SK-N-MC (cell line): ENCODE measurements at regions not wholly inside any gene's neighbourhood (a gene's known extent, or its start where the extent isn't known, plus 50 kb on each side); places are given as distances from the start of the nearest gene placed in this dataset.

Experiments used
- DNase-seq: peaks from one replicate; pipeline ENCODE4 v3.0.0-alpha.2; 2011; ENCODE audit warnings: low read depth, low spot score
- H3K27ac ChIP-seq: fragments of 200-600 bp; sonication (generic); 2 replicates; pipeline ENCODE4 v1.5.1; 2016; ENCODE audit warnings: mixed run types
- H3K36me3 ChIP-seq: fragments of 200-600 bp; sonication (generic); 2 replicates; pipeline ENCODE4 v1.6.1; 2017; ENCODE audit warnings: antibody characterized with exemption, low read length, mixed read lengths; ENCODE audit not compliant: insufficient read depth
- H3K4me3 ChIP-seq: fragments of 200-600 bp; sonication (generic); 2 replicates; pipeline ENCODE4 v1.5.1; 2016
- H3K9ac ChIP-seq: fragments of 200-600 bp; sonication (generic); 2 replicates; pipeline ENCODE4 v1.8.0; 2017; ENCODE audit warnings: mixed run types, mixed read lengths; ENCODE audit not compliant: insufficient read length
- H3K9me3 ChIP-seq: fragments of 200-600 bp; sonication (generic); 2 replicates; pipeline ENCODE4 v1.6.1; 2017; ENCODE audit warnings: low read depth, mild to moderate bottlenecking, antibody characterized with exemption, low read length, moderate library complexity, mixed read lengths
- EZH2 ChIP-seq: fragments of 200-600 bp; sonication (generic); IDR thresholded peaks from one replicate; pipeline ENCODE4 v1.6.1; 2017; ENCODE audit warnings: antibody characterized with exemption
- FOXP2 ChIP-seq: optimal IDR thresholded peaks from 2 replicates; pipeline ENCODE3; 2011; ENCODE audit warnings: mild to moderate bottlenecking, moderate library complexity; ENCODE audit not compliant: insufficient read depth; ENCODE audit errors: extremely low read length, control extremely low read depth
- POLR2AphosphoS5 ChIP-seq: IDR thresholded peaks from 2 replicates; pipeline ENCODE4 v1.6.1; 2012; ENCODE audit warnings: mild to moderate bottlenecking, low read depth, low read length, borderline replicate concordance

GRCh38 chr2:120481446-120482194 lies 135.7 kb downstream of the INHBB start:
- Histone ChIP-seq H3K36me3 (no peaks in the 10 kb centered on the region), H3K9me3 (no peaks in the 10 kb centered on the region), H3K4me3 (no peak overlapping the region), H3K27ac (no peak overlapping the region), H3K9ac (no peak overlapping the region)
- no peak for DNase-seq
- TF ChIP-seq FOXP2 (no peak), EZH2 (no peak), POLR2AphosphoS5 (no peak)

GRCh38 chr2:120482334-120482733 lies 136.4 kb downstream of the INHBB start:
- Histone ChIP-seq H3K9me3 (no peaks in the 10 kb centered on the region), H3K9ac (no peak overlapping the region), H3K27ac (no peak overlapping the region), H3K4me3 (no peak overlapping the region), H3K36me3 (no peaks in the 10 kb centered on the region)
- DNase-seq: no peak
- TF ChIP-seq FOXP2 (no peak), EZH2 (no peak), POLR2AphosphoS5 (no peak)

DNA sequence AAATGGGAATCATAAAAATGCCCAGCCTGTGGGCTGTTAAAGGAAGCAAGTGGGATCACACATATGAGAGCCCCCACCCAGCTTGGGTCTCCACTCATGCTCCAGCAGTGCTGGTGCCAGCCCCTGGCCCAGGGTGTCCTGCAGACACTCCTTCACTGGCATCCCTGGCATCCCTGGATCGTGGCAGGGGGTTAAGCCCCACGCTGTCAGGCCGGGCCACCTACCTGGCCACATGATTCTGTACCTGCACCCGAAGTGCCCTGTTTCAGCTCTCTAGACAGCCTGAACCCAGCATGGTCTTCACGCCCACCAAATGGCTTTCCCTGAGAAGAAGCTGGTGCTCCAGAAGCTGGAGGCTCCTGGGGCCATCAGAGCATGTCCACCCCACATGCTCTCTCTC lies 137.4 kb downstream of the INHBB start:
- TF ChIP-seq FOXP2: no peak
- no peak for TF ChIP-seq POLR2AphosphoS5
- TF ChIP-seq EZH2: no peak

GRCh38 chr2:120485096-120485495 lies 139.2 kb downstream of the INHBB start:
- H3K27ac ChIP-seq: no peak overlapping the region
- TF ChIP-seq EZH2: no peak
- no peak for TF ChIP-seq POLR2AphosphoS5
- no peak for TF ChIP-seq FOXP2

More for the DNA sequence above, 137.4 kb downstream of the INHBB start:
- Histone ChIP-seq H3K36me3 (no peaks in the 10 kb centered on the region), H3K4me3 (no peak overlapping the region), H3K27ac (no peak overlapping the region), H3K9ac (no peak overlapping the region), H3K9me3 (no peaks in the 10 kb centered on the region)
- no peak for DNase-seq

DNA sequence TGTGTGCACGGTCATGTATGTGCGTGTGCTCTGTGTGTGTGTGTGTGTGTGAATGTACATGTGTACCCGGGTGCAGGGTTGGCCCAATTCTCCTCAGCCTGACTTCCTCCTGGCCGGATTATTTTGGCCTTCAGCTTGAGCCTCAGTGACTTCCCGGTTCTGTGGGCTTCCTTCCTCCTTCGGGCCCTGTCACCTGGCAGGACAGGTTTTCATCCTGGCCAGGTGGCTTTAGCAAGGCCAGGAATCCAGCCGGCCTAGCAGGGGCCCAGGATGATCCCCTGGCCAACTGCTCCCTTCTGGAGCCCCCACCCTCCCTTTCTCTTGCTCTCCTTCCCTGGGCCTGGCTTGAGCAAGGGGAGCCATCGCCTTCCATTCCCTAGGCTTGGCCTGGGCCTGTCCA lies 140.5 kb downstream of the INHBB start:
- TF ChIP-seq EZH2 (no peak), FOXP2 (no peak), POLR2AphosphoS5 (no peak)
- no peak for DNase-seq
- H3K36me3 ChIP-seq: no peaks in the 10 kb centered on the region
- H3K4me3 ChIP-seq: no peak overlapping the region
- no peaks in the 10 kb centered on the region for H3K9me3 ChIP-seq
- H3K27ac ChIP-seq: no peak overlapping the region
- no peak overlapping the region for H3K9ac ChIP-seq

More at GRCh38 chr2:120485096-120485495, 139.2 kb downstream of the INHBB start:
- no peaks in the 10 kb centered on the region for H3K9me3 ChIP-seq
- H3K9ac ChIP-seq: no peak overlapping the region
- H3K4me3 ChIP-seq: no peak overlapping the region
- H3K36me3 ChIP-seq: no peaks in the 10 kb centered on the region
- no peak for DNase-seq

- H3K27ac ChIP-seq: no peak overlapping the region
- no peak overlapping the region for H3K9ac ChIP-seq
- no peaks in the 10 kb centered on the region for H3K9me3 ChIP-seq
- DNase-seq: no peak
- H3K4me3 ChIP-seq: no peak overlapping the region
- no peaks in the 10 kb centered on the region for H3K36me3 ChIP-seq
- TF ChIP-seq FOXP2: no peak
- TF ChIP-seq EZH2: no peak
- no peak for TF ChIP-seq POLR2AphosphoS5
These were observed 141.0 kb downstream of the INHBB start for GRCh38 chr2:120486946-120487345.

DNA sequence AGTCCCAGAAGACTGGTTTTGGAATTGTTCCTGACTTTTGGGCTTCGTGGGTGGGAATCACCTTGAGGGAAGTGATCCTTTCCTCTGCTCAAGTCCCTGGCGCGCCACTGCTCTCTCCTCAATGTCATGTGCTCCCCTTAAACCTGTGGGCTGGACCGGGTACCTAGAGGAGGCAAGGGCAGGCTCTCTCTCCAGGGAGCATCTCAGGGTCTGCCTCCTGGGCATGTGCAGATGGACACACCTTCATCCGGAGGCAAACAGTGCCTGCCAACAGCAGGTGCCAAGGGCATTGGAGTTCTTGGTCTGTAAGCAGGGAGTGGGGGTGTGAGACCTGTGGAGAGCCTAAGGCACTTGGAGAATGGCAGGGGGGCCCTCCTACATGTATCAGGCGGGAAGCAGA lies 142.6 kb downstream of the INHBB start:
- TF ChIP-seq POLR2AphosphoS5 (no peak), FOXP2 (no peak), EZH2 (no peak)
- no peaks in the 10 kb centered on the region for H3K9me3 ChIP-seq
- H3K9ac ChIP-seq: no peak overlapping the region
- no peaks in the 10 kb centered on the region for H3K36me3 ChIP-seq
- H3K4me3 ChIP-seq: no peak overlapping the region
- H3K27ac ChIP-seq: no peak overlapping the region
- no peak for DNase-seq

DNA sequence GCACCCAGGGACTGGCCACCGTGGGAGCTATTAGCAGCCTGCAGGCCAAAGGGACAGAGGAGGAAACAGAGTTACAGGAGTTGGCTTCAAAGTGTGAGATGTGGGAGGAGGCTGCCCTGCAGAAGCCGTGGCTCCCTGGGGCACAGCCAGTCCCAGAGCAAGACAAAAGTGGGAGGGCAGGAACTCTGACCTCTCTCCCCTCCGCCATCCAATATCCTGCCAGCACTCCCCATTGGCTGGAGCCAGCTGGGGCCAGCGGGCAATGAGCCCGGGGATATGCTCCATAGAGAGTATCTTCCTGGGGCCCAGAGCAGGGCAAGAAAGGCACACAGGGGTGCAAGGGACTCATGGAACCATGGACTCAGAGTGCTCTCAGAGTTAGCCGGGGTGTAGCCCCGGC lies 143.1 kb downstream of the INHBB start:
- no peak overlapping the region for H3K4me3 ChIP-seq
- TF ChIP-seq FOXP2 (no peak), POLR2AphosphoS5 (no peak), EZH2 (no peak)
- no peak overlapping the region for H3K27ac ChIP-seq
- no peak for DNase-seq
- no peak overlapping the region for H3K9ac ChIP-seq
- no peaks in the 10 kb centered on the region for H3K9me3 ChIP-seq
- H3K36me3 ChIP-seq: no peaks in the 10 kb centered on the region

GRCh38 chr2:120490091-120490798 lies 144.3 kb downstream of the INHBB start:
- DNase-seq: no peak

More at GRCh38 chr2:120490091-120490798, 144.3 kb downstream of the INHBB start:
- Histone ChIP-seq H3K4me3 (no peak overlapping the region), H3K9me3 (no peaks in the 10 kb centered on the region), H3K9ac (no peak overlapping the region), H3K27ac (no peak overlapping the region), H3K36me3 (no peaks in the 10 kb centered on the region)
- TF ChIP-seq EZH2 (no peak), FOXP2 (no peak), POLR2AphosphoS5 (no peak)
